Sigmoid colon (tissue), 6 donors: ENCODE measurements at regions not wholly inside any gene's neighbourhood (a gene's known extent, or its start where the extent isn't known, plus 50 kb on each side); places are given as distances from the start of the nearest gene placed in this dataset.

Experiments used
- DNase-seq: peaks from one replicate; pipeline ENCODE4 v3.0.0-alpha.2; 2019
- H3K27ac ChIP-seq, 4 donors: fragments of 200-600 bp; sonication (generic); one replicate each; pipeline ENCODE4 v1.5.1; 2016 to 2019; ENCODE audit warnings: mild to moderate bottlenecking in 1 of 4
- H3K27me3 ChIP-seq, 3 donors: fragments of 200-600 bp; sonication (generic); one replicate each; pipeline ENCODE4 v1.5.1; 2019; ENCODE audit warnings: mild to moderate bottlenecking in 1 of 3
- H3K36me3 ChIP-seq, 4 donors: fragments of 200-600 bp; sonication (generic); one replicate each; pipeline ENCODE4 v1.5.1; 2016 to 2019
- H3K4me1 ChIP-seq, 4 donors: fragments of 200-600 bp; sonication (generic); one replicate each; pipeline ENCODE4 v1.5.1; 2017 to 2019
- H3K4me3 ChIP-seq, 4 donors: fragments of 200-600 bp; sonication (generic); one replicate each; pipeline ENCODE4 v1.5.1; 2017 to 2019; ENCODE audit warnings: mild to moderate bottlenecking in 2 of 4, moderate library complexity in 1 of 4
- H3K9me3 ChIP-seq, 4 donors: fragments of 200-600 bp in 3 of 4; sonication (generic) in 3 of 4; one replicate each; pipeline versions ENCODE4 v1.5.1 to v1.6.1; 2013 to 2019
- EP300 ChIP-seq, 4 donors: sonication (generic); formaldehyde crosslinking; IDR thresholded peaks; one replicate each; pipeline ENCODE4 v1.6.1; 2017; ENCODE audit warnings: antibody characterized with exemption in 4 of 4
- POLR2A ChIP-seq, 2 donors: fragments of 450-650 bp; IDR thresholded peaks; one replicate each; pipeline ENCODE4 v1.6.1; 2016; ENCODE audit warnings: antibody characterized with exemption in 2 of 2, mild to moderate bottlenecking in 2 of 2, moderate library complexity in 2 of 2
- POLR2AphosphoS5 ChIP-seq, 4 donors: sonication (generic); formaldehyde crosslinking; IDR thresholded peaks; one replicate each; pipeline ENCODE4 v1.6.1; 2017; ENCODE audit warnings: antibody characterized with exemption in 4 of 4
- WGBS, 2 donors: extraction: QIAGEN DNeasy Blood & Tissue Kit; methylation state at CpG; one replicate each; pipeline ENCODE4 v1.1.7; 2013; 5-methylcytosine and 5-hydroxymethylcytosine counted together
- intact Hi-C: fragments of 100-400 bp; cut with DNase I; formaldehyde crosslinking; loops from one replicate; pipeline ENCODE4 v1.15.1; 2023
- TF ChIP-seq, protein P1 (sequence below), 4 experiments: fragments of 450-650 bp in 3 of 4; fragments of 200-600 bp in 1 of 4; IDR thresholded peaks; one replicate each; pipeline ENCODE4 v1.5.1; 2016 to 2019; ENCODE audit warnings: antibody characterized with exemption in 4 of 4, mild to moderate bottlenecking in 3 of 4, moderate library complexity in 2 of 4
- donor health status: healthy with polysubstance abuse.
- donor health status: healthy.

DNA sequence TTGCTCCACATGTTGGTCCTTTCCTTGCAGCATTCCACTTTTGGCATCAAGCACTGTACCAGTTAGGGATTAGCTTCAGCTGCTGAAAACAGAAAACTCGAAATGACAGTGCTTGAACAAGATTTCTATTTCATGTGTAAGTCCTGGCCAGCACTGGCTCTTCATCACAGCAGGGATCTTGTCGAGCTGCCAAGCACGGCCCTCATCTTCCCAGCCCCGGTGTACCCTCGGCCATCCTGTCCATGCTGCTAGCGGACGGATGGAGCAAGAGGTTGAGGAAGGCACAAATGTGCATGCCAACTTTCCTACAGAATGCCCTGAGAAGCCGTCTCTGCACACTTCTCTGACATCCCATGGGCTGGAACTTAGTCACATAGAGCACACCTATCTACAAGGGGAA is 130.6 kb downstream of the TENT4A start:
- intact Hi-C loops: no loop called here
- WGBS, 2 donors: 89 to 90% methylated on average over 8 of the region's 8 CpGs
- H3K4me1 ChIP-seq: no peaks in the 10 kb centered on the region

GRCh38 chr5:6845856-6846255 is 132.6 kb downstream of the TENT4A start:
- Histone ChIP-seq H3K36me3 (no peaks in the 10 kb centered on the region), H3K27ac (no peak overlapping the region), H3K9me3 (no peaks in the 10 kb centered on the region), H3K4me1 (no peaks in the 10 kb centered on the region), H3K4me3 (no peak overlapping the region), H3K27me3 (no peaks in the 10 kb centered on the region)
- WGBS, 2 donors: 95 to 96% methylated on average over 17 of the region's 17 CpGs
- DNase-seq: no peak
- TF ChIP-seq POLR2AphosphoS5 (IDR thresholded peaks at IDR 0.05) (no peak), EP300 (IDR thresholded peaks at IDR 0.05) (no peak), POLR2A (IDR thresholded peaks at IDR 0.05) (no peak)
- TF ChIP-seq, protein P1, sequence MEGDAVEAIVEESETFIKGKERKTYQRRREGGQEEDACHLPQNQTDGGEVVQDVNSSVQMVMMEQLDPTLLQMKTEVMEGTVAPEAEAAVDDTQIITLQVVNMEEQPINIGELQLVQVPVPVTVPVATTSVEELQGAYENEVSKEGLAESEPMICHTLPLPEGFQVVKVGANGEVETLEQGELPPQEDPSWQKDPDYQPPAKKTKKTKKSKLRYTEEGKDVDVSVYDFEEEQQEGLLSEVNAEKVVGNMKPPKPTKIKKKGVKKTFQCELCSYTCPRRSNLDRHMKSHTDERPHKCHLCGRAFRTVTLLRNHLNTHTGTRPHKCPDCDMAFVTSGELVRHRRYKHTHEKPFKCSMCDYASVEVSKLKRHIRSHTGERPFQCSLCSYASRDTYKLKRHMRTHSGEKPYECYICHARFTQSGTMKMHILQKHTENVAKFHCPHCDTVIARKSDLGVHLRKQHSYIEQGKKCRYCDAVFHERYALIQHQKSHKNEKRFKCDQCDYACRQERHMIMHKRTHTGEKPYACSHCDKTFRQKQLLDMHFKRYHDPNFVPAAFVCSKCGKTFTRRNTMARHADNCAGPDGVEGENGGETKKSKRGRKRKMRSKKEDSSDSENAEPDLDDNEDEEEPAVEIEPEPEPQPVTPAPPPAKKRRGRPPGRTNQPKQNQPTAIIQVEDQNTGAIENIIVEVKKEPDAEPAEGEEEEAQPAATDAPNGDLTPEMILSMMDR (IDR thresholded peaks at IDR 0.05): no peak
- intact Hi-C loops: no loop called here

More for the DNA sequence above, 130.6 kb downstream of the TENT4A start:
- Histone ChIP-seq H3K27ac (no peak overlapping the region), H3K27me3 (no peaks in the 10 kb centered on the region), H3K36me3 (no peaks in the 10 kb centered on the region), H3K4me3 (no peak overlapping the region), H3K9me3 (no peaks in the 10 kb centered on the region)
- TF ChIP-seq POLR2A (IDR thresholded peaks at IDR 0.05) (no peak), POLR2AphosphoS5 (IDR thresholded peaks at IDR 0.05) (no peak), EP300 (IDR thresholded peaks at IDR 0.05) (no peak)
- TF ChIP-seq, protein P1 (IDR thresholded peaks at IDR 0.05): no peak
- DNase-seq: no peak

GRCh38 chr5:6847870-6848269 is 134.6 kb downstream of the TENT4A start:
- Histone ChIP-seq H3K9me3 (peaks cover 0 to 2% (median 0%) of the 10 kb centered on the region in 4 donors), H3K36me3 (no peaks in the 10 kb centered on the region), H3K27me3 (no peaks in the 10 kb centered on the region), H3K27ac (no peak overlapping the region), H3K4me1 (no peaks in the 10 kb centered on the region), H3K4me3 (no peak overlapping the region)
- intact Hi-C loops: no loop called here
- DNase-seq: no peak
- no peak for TF ChIP-seq POLR2A (IDR thresholded peaks at IDR 0.05)
- no peak for TF ChIP-seq EP300 (IDR thresholded peaks at IDR 0.05)
- TF ChIP-seq, protein P1 (IDR thresholded peaks at IDR 0.05): no peak
- TF ChIP-seq POLR2AphosphoS5 (IDR thresholded peaks at IDR 0.05): no peak
- 81 to 93% methylated on average over 6 of the region's 6 CpGs for WGBS, 2 donors

- TF ChIP-seq, protein P1 (IDR thresholded peaks at IDR 0.05): no peak
- TF ChIP-seq EP300 (IDR thresholded peaks at IDR 0.05) (no peak), POLR2A (IDR thresholded peaks at IDR 0.05) (no peak), POLR2AphosphoS5 (IDR thresholded peaks at IDR 0.05) (no peak)
- WGBS, 2 donors: 58 to 69% methylated on average over 8 of the region's 8 CpGs
- intact Hi-C loops: no loop called here
These were observed 136.3 kb downstream of the TENT4A start for GRCh38 chr5:6849316-6850105.

DNA sequence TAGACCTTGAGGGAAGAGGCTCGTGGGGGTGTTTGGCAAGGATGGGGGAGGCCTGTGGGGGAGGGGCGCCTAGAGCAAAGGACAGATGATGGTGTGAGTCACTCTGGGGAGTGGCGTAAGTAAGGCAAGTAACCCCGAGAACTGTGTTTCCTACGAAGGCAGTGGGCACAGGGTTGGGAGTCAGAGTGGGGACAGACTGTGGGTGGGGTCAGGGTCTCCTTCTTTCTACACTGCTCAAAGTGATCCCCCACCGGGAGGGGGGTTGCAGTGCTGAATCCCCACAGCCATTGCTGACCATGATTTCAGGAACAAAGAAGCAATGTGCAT is 136.8 kb downstream of the TENT4A start:
- H3K4me3 ChIP-seq: no peak overlapping the region
- no peak overlapping the region for H3K27ac ChIP-seq
- 67 to 78% methylated on average over 6 of the region's 6 CpGs for WGBS, 2 donors
- no peaks in the 10 kb centered on the region for H3K27me3 ChIP-seq
- no peak for DNase-seq
- TF ChIP-seq POLR2A (IDR thresholded peaks at IDR 0.05) (no peak), EP300 (IDR thresholded peaks at IDR 0.05) (no peak), POLR2AphosphoS5 (IDR thresholded peaks at IDR 0.05) (no peak)
- TF ChIP-seq, protein P1 (IDR thresholded peaks at IDR 0.05): no peak
- H3K36me3 ChIP-seq: no peaks in the 10 kb centered on the region
- no peaks in the 10 kb centered on the region for H3K4me1 ChIP-seq
- intact Hi-C loops: no loop called here
- peaks cover 0 to 2% (median 0%) of the 10 kb centered on the region in 4 donors for H3K9me3 ChIP-seq

More at GRCh38 chr5:6849316-6850105, 136.3 kb downstream of the TENT4A start:
- no peak for DNase-seq
- H3K27ac ChIP-seq: no peak overlapping the region
- no peaks in the 10 kb centered on the region for H3K36me3 ChIP-seq
- H3K27me3 ChIP-seq: no peaks in the 10 kb centered on the region
- no peak overlapping the region for H3K4me3 ChIP-seq
- H3K4me1 ChIP-seq: no peaks in the 10 kb centered on the region
- H3K9me3 ChIP-seq: peaks cover 0 to 2% (median 0%) of the 10 kb centered on the region in 4 donors
